RWPE2 (cell line): ENCODE measurements at regions not wholly inside any gene's neighbourhood (a gene's known extent, or its start where the extent isn't known, plus 50 kb on each side); places are given as distances from the start of the nearest gene placed in this dataset.
A peak's percentile ranks its signal among the peaks of the same experiment; 100 is the strongest.

Source experiments
- ATAC-seq: fragments of 200-7000 bp; cut with Tn5 transposase; 3 replicates; pipeline ENCODE4 v1.9.1; 2021; ENCODE audit warnings: low read depth
- DNase-seq: peaks from one replicate; pipeline ENCODE4 v3.0.0-alpha.2; 2020; ENCODE audit warnings: low spot score
- H3K27ac ChIP-seq: fragments of 450-650 bp; 2 replicates; pipeline ENCODE4 v1.5.1; 2017; ENCODE audit warnings: mild to moderate bottlenecking; ENCODE audit not compliant: poor library complexity, severe bottlenecking
- H3K27me3 ChIP-seq: fragments of 250-450 bp; sonication (Bioruptor Pico); 2 replicates; pipeline ENCODE4 v1.5.1; 2021; ENCODE audit warnings: mild to moderate bottlenecking, moderate library complexity; ENCODE audit not compliant: insufficient read depth, poor library complexity, severe bottlenecking
- H3K36me3 ChIP-seq: fragments of 250-450 bp; sonication (Bioruptor Pico); 2 replicates; pipeline ENCODE4 v1.5.1; 2020; ENCODE audit warnings: low read depth, mild to moderate bottlenecking, moderate library complexity
- H3K4me1 ChIP-seq: fragments of 250-450 bp; sonication (Bioruptor Pico); 2 replicates; pipeline ENCODE4 v1.5.1; 2021; ENCODE audit warnings: mild to moderate bottlenecking, moderate library complexity; ENCODE audit not compliant: insufficient read depth, poor library complexity, severe bottlenecking
- H3K4me3 ChIP-seq: fragments of 250-450 bp; sonication (Bioruptor Pico); 2 replicates; pipeline ENCODE4 v1.5.1; 2021; ENCODE audit warnings: mild to moderate bottlenecking, moderate library complexity; ENCODE audit not compliant: severe bottlenecking
- H3K9me3 ChIP-seq: fragments of 250-450 bp; sonication (Bioruptor Pico); 2 replicates; pipeline ENCODE4 v1.5.1; 2021; ENCODE audit warnings: mild to moderate bottlenecking, moderate library complexity; ENCODE audit not compliant: severe bottlenecking
- TF ChIP-seq, protein P1 (sequence below): fragments of 450-650 bp; IDR thresholded peaks from one replicate; pipeline ENCODE4 v1.5.1; 2017; ENCODE audit warnings: mild to moderate bottlenecking, moderate library complexity; ENCODE audit not compliant: poor library complexity, severe bottlenecking

GRCh38 chr2:181185948-181186347, 205.5 kb downstream of the UBE2E3 start:
- TF ChIP-seq, protein P1, sequence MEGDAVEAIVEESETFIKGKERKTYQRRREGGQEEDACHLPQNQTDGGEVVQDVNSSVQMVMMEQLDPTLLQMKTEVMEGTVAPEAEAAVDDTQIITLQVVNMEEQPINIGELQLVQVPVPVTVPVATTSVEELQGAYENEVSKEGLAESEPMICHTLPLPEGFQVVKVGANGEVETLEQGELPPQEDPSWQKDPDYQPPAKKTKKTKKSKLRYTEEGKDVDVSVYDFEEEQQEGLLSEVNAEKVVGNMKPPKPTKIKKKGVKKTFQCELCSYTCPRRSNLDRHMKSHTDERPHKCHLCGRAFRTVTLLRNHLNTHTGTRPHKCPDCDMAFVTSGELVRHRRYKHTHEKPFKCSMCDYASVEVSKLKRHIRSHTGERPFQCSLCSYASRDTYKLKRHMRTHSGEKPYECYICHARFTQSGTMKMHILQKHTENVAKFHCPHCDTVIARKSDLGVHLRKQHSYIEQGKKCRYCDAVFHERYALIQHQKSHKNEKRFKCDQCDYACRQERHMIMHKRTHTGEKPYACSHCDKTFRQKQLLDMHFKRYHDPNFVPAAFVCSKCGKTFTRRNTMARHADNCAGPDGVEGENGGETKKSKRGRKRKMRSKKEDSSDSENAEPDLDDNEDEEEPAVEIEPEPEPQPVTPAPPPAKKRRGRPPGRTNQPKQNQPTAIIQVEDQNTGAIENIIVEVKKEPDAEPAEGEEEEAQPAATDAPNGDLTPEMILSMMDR: no peak
- Histone ChIP-seq H3K27me3 (no peaks in the 10 kb centered on the region), H3K9me3 (no peaks in the 10 kb centered on the region), H3K4me3 (no peak overlapping the region), H3K36me3 (no peaks in the 10 kb centered on the region), H3K4me1 (no peaks in the 10 kb centered on the region), H3K27ac (no peak overlapping the region)
- ATAC-seq (peak; percentile 62), DNase-seq (no peak)

DNA sequence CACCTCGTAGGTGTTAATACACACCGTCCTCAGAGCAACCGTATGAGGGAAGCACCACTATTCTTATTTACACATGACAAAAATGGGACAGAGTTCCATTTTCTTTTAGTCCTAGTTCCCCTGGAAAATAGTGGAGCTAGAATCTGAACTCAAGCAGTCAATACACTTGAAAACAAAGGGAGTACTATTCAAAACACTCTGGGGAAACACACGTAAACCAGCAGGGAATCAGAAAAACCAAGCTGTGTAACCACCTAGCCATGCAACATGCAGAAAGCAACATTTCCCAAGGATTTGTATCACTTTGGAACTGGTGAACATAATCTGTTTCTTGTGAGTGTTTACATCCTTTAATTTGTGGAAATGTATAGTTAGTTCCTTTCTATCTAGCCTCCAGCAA, 208.2 kb downstream of the UBE2E3 start:
- ATAC-seq (no peak), DNase-seq (no peak)
- Histone ChIP-seq H3K4me1 (no peaks in the 10 kb centered on the region), H3K27me3 (no peaks in the 10 kb centered on the region), H3K27ac (no peak overlapping the region), H3K9me3 (no peaks in the 10 kb centered on the region), H3K36me3 (no peaks in the 10 kb centered on the region), H3K4me3 (no peak overlapping the region)
- TF ChIP-seq, protein P1: no peak

GRCh38 chr2:181189951-181190350, 209.5 kb downstream of the UBE2E3 start:
- TF ChIP-seq, protein P1: no peak
- Histone ChIP-seq H3K27ac (no peak overlapping the region), H3K36me3 (no peaks in the 10 kb centered on the region), H3K9me3 (no peaks in the 10 kb centered on the region), H3K27me3 (no peaks in the 10 kb centered on the region), H3K4me3 (no peak overlapping the region), H3K4me1 (no peaks in the 10 kb centered on the region)
- ATAC-seq: 0 out of 3 replicates have a peak, but pooled peaks have one; percentile 21
- no peak for DNase-seq

- ATAC-seq (no peak), DNase-seq (no peak)
Observed at GRCh38 chr2:181190711-181191110, 210.3 kb downstream of the UBE2E3 start.

GRCh38 chr2:181193550-181193949, 213.1 kb downstream of the UBE2E3 start:
- Histone ChIP-seq H3K4me1 (no peaks in the 10 kb centered on the region), H3K27ac (no peak overlapping the region), H3K27me3 (no peaks in the 10 kb centered on the region), H3K9me3 (no peaks in the 10 kb centered on the region), H3K36me3 (no peaks in the 10 kb centered on the region), H3K4me3 (no peak overlapping the region)
- DNase-seq (no peak), ATAC-seq (no peak)
- TF ChIP-seq, protein P1: no peak

More at GRCh38 chr2:181190711-181191110, 210.3 kb downstream of the UBE2E3 start:
- TF ChIP-seq, protein P1: no peak
- H3K4me3 ChIP-seq: no peak overlapping the region
- H3K27me3 ChIP-seq: no peaks in the 10 kb centered on the region
- H3K36me3 ChIP-seq: no peaks in the 10 kb centered on the region
- H3K4me1 ChIP-seq: no peaks in the 10 kb centered on the region
- no peak overlapping the region for H3K27ac ChIP-seq
- H3K9me3 ChIP-seq: no peaks in the 10 kb centered on the region
